Peyer's patch (tissue), 4 donors: ENCODE measurements at regions not wholly inside any gene's neighbourhood (a gene's known extent, or its start where the extent isn't known, plus 50 kb on each side); places are given as distances from the start of the nearest gene placed in this dataset.

Source experiments
- POLR2A ChIP-seq, 2 donors: fragments of 450-650 bp; IDR thresholded peaks; one replicate each; pipeline ENCODE4 v1.5.1; 2017; ENCODE audit warnings: antibody characterized with exemption in 2 of 2, mild to moderate bottlenecking in 2 of 2, moderate library complexity in 2 of 2
- TF ChIP-seq, protein P1 (sequence below), 6 experiments: fragments of 450-650 bp in 4 of 6; fragments of 200-600 bp in 2 of 6; sonication (generic) in 1 of 6; IDR thresholded peaks; one replicate each; pipeline ENCODE4 v1.5.1; 2017 to 2019; ENCODE audit warnings: antibody characterized with exemption in 6 of 6, mild to moderate bottlenecking in 3 of 6, moderate library complexity in 1 of 6

DNA sequence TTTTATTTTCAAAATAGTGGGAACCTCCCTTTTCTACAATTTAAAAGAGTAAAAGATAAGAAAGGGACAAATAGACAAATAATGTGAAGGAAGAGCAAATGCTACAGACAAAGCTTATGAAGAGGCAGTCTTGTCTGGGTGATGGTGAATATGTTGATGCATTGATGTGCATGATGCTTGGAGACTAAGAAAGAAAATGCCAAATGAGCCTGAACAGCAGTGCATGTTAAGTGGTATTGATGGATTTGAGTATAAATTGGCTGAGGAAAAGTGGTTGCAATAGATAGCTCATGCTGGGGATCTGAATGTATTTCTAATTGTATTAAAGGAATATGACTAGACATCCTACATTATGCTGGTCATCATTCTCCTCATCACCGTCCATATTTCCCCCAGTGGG lies 268.6 kb upstream of the ANO5 start:
- TF ChIP-seq, protein P1, sequence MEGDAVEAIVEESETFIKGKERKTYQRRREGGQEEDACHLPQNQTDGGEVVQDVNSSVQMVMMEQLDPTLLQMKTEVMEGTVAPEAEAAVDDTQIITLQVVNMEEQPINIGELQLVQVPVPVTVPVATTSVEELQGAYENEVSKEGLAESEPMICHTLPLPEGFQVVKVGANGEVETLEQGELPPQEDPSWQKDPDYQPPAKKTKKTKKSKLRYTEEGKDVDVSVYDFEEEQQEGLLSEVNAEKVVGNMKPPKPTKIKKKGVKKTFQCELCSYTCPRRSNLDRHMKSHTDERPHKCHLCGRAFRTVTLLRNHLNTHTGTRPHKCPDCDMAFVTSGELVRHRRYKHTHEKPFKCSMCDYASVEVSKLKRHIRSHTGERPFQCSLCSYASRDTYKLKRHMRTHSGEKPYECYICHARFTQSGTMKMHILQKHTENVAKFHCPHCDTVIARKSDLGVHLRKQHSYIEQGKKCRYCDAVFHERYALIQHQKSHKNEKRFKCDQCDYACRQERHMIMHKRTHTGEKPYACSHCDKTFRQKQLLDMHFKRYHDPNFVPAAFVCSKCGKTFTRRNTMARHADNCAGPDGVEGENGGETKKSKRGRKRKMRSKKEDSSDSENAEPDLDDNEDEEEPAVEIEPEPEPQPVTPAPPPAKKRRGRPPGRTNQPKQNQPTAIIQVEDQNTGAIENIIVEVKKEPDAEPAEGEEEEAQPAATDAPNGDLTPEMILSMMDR (IDR thresholded peaks at IDR 0.05): no peak
- TF ChIP-seq POLR2A (IDR thresholded peaks at IDR 0.05): no peak
